GM12878 (cell line): ENCODE measurements at regions not wholly inside any gene's neighbourhood (a gene's known extent, or its start where the extent isn't known, plus 50 kb on each side); places are given as distances from the start of the nearest gene placed in this dataset.

Experiments
- ATAC-seq: fragments of 200-7000 bp; cut with Tn5 transposase; 3 replicates; pipeline ENCODE4 v1.9.1; 2020; ENCODE audit warnings: mild to moderate bottlenecking, moderate library complexity
- BruUV-seq: library from RNA; stranded (reverse); fragments of 400-500 nt; replicated peaks from 2 replicates; lab custom pipeline; 2021; lab: Mats Ljungman, UMichigan
- CTCF ChIA-PET: fragments of 300-600 bp; sonication (Branson Sonifier 250); formaldehyde crosslinking; extraction: SDS; loops from one replicate; lab custom pipeline; 2021; ENCODE audit warnings: inconsistent platforms; lab: Yijun Ruan, JAX
- POLR2A ChIA-PET: fragments of 350-600 bp; formaldehyde crosslinking; extraction: SDS; loops from one replicate; lab custom pipeline; 2021; ENCODE audit warnings: inconsistent platforms; lab: Charles Lee
- RAD21 ChIA-PET: fragments of 300-600 bp; sonication (Branson Sonifier 250); formaldehyde crosslinking; loops from one replicate; lab custom pipeline; 2023; ENCODE audit warnings: antibody characterized with exemption; ENCODE audit not compliant: unreplicated experiment; lab: Charles Lee
- SMC1A ChIA-PET: fragments of 300-600 bp; sonication (Branson Sonifier 250); formaldehyde crosslinking; loops from one replicate; lab custom pipeline; 2023; ENCODE audit not compliant: unreplicated experiment, uncharacterized antibody; lab: Charles Lee
- DNase-seq: peaks from one replicate; pipeline ENCODE4 v3.0.0-alpha.2; 2011; ENCODE audit warnings: low read depth, low spot score
- FAIRE-seq: peaks from 3 replicates; lab custom pipeline; 2011; peaks lifted over from hg19 to GRCh38; lab: Jason Lieb, UNC
- H2AFZ ChIP-seq: 2 replicates; pipeline ENCODE4 v1.6.0; 2011; ENCODE audit warnings: low read depth, low read length, control low read depth; ENCODE audit not compliant: control insufficient read depth
- H3K27ac ChIP-seq: 2 replicates; pipeline ENCODE4 v1.5.1; 2011; ENCODE audit warnings: control low read depth; ENCODE audit not compliant: control insufficient read depth, insufficient read depth
- H3K27me3 ChIP-seq, 2 experiments: replicated peaks in 1 of 2; 2 replicates each; pipeline versions ENCODE4 v1.6.0 to v1.6.1; 2011; ENCODE audit warnings: low read length in 1 of 2; ENCODE audit not compliant: control insufficient read depth in 2 of 2, insufficient read depth in 2 of 2
- H3K36me3 ChIP-seq, 2 experiments: 2 replicates each; pipeline ENCODE4 v1.5.1; 2011; ENCODE audit warnings: low read length in 1 of 2; ENCODE audit not compliant: control insufficient read depth in 2 of 2, insufficient read depth in 2 of 2
- H3K4me1 ChIP-seq: 2 replicates; pipeline ENCODE4 v1.6.1; 2011; ENCODE audit warnings: mild to moderate bottlenecking, low read length, moderate library complexity, mixed read lengths; ENCODE audit not compliant: control insufficient read depth, insufficient read depth
- H3K4me2 ChIP-seq: 2 replicates; pipeline ENCODE4 v1.6.0; 2011; ENCODE audit warnings: control low read depth; ENCODE audit not compliant: control insufficient read depth, insufficient read depth
- H3K4me3 ChIP-seq: fragments of 200-600 bp; sonication (generic); 2 replicates; pipeline ENCODE4 v1.5.1; 2016
- H3K79me2 ChIP-seq: 2 replicates; pipeline ENCODE4 v1.6.0; 2011; ENCODE audit warnings: low read length; ENCODE audit not compliant: control insufficient read depth, insufficient read depth
- H3K9ac ChIP-seq: 2 replicates; pipeline ENCODE4 v1.8.0; 2011; ENCODE audit warnings: low read length, control low read depth, mixed read lengths; ENCODE audit not compliant: control insufficient read depth, insufficient read depth
- H3K9me3 ChIP-seq: replicated peaks from 3 replicates; pipeline ENCODE4 v1.5.1; 2011; ENCODE audit warnings: mild to moderate bottlenecking, low read length; ENCODE audit not compliant: control insufficient read depth, insufficient read depth
- H4K20me1 ChIP-seq: 2 replicates; pipeline ENCODE4 v1.6.0; 2011; ENCODE audit not compliant: control insufficient read depth, insufficient read depth
- CBX3 ChIP-seq: fragments of 200-600 bp; sonication (generic); IDR thresholded peaks from 2 replicates; pipeline ENCODE4 v1.6.1; 2016; ENCODE audit warnings: low read depth, borderline replicate concordance
- CHD2 ChIP-seq: IDR thresholded peaks from 2 replicates; pipeline ENCODE4 v1.6.1; 2011; ENCODE audit warnings: low read depth, low read length, improper control_type of control experiment, borderline replicate concordance
- HDGF ChIP-seq: fragments of 450-650 bp; IDR thresholded peaks from 2 replicates; pipeline ENCODE4 v1.6.1; 2016; ENCODE audit warnings: antibody characterized with exemption
- NR2F1 ChIP-seq: fragments of 450-650 bp; conservative IDR thresholded peaks from 2 replicates; pipeline ENCODE4 v1.6.1; 2017; ENCODE audit warnings: mild to moderate bottlenecking
- PAX8 ChIP-seq: fragments of 450-650 bp; IDR thresholded peaks from 2 replicates; pipeline ENCODE4 v1.6.1; 2017; ENCODE audit warnings: mild to moderate bottlenecking, moderate library complexity
- RAD51 ChIP-seq: fragments of 450-650 bp; IDR thresholded peaks from 2 replicates; pipeline ENCODE4 v1.6.1; 2016; ENCODE audit warnings: moderate library complexity, mild to moderate bottlenecking, inconsistent platforms
- SIX5 ChIP-seq: IDR thresholded peaks from 2 replicates; pipeline ENCODE4 v1.6.1; 2011; ENCODE audit warnings: mild to moderate bottlenecking, low read depth, low read length, moderate library complexity; ENCODE audit not compliant: severe bottlenecking
- ZBTB33 ChIP-seq: fragments of 450-650 bp; IDR thresholded peaks from 2 replicates; pipeline ENCODE4 v1.6.1; 2017; ENCODE audit warnings: mild to moderate bottlenecking
- ZZZ3 ChIP-seq: IDR thresholded peaks from 2 replicates; pipeline ENCODE4 v1.6.1; 2011; ENCODE audit warnings: low read depth; ENCODE audit not compliant: control insufficient read depth, insufficient read length
- WGBS: methylation state at CpG from one replicate; pipeline ENCODE4 v1.1.6; 2016; ENCODE audit warnings: low lambda C conversion rate; ENCODE audit not compliant: insufficient replicate concordance, insufficient coverage; ENCODE audit errors: missing lambda C conversion rate; 5-methylcytosine and 5-hydroxymethylcytosine counted together
- in situ Hi-C: fragments of 300-500 bp; cut with MboI; formaldehyde crosslinking; loops from 9 replicates; pipeline ENCODE4 v1.14.3; 2018; ENCODE audit warnings: mixed read lengths
- intact Hi-C: fragments of 100-400 bp; cut with micrococcal nuclease; formaldehyde crosslinking; loops from one replicate; pipeline ENCODE4 v1.14.2; 2022; ENCODE audit not compliant: unreplicated experiment
- TF ChIP-seq, protein P1 (sequence below): fragments of 450-650 bp; IDR thresholded peaks from 2 replicates; pipeline ENCODE4 v1.6.1; 2018; ENCODE audit warnings: mild to moderate bottlenecking, low read depth, moderate library complexity; ENCODE audit not compliant: partially characterized antibody

GRCh38 chr9:88028338-88028737 is 54.0 kb upstream of the CDK20 start (continued):
- no peak for TF ChIP-seq ZBTB33
- no peak for TF ChIP-seq SIX5

DNA sequence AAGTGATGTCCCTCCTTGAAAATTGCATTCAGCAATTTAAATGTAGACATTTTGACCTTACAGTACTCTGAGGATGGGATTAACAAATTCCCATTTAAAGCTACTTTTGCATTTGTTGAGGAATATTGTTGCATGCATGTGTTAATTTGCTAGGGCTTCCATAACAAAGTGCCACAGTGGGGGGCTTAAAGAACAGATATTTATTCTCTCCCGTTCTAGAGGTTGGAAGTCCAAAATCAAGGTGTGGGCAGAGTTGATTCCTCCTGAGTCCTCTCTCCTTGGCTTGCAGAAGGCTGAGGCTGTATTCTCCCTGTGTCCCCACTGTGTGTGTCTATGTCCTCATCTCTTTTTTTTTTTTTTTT is 51.8 kb upstream of the CDK20 start:
- Histone ChIP-seq H2AFZ (no peak overlapping the region), H3K36me3 (no peaks in the 10 kb centered on the region), H4K20me1 (no peaks in the 10 kb centered on the region), H3K27me3 (no peaks in the 10 kb centered on the region), H3K9me3 (no peaks in the 10 kb centered on the region), H3K9ac (no peak overlapping the region), H3K79me2 (no peaks in the 10 kb centered on the region), H3K4me1 (no peaks in the 10 kb centered on the region), H3K27ac (no peak overlapping the region), H3K4me3 (no peak overlapping the region), H3K4me2 (no peak overlapping the region)
- ATAC-seq (no peak), DNase-seq (no peak), FAIRE-seq (no peak)
- ChIA-PET RAD21 (no interaction called here), POLR2A (no interaction called here), CTCF (no interaction called here), SMC1A (no interaction called here)
- TF ChIP-seq PAX8 (no peak), HDGF (no peak), RAD51 (no peak), NR2F1 (no peak), CHD2 (no peak), ZZZ3 (no peak), CBX3 (no peak)
- TF ChIP-seq, protein P1, sequence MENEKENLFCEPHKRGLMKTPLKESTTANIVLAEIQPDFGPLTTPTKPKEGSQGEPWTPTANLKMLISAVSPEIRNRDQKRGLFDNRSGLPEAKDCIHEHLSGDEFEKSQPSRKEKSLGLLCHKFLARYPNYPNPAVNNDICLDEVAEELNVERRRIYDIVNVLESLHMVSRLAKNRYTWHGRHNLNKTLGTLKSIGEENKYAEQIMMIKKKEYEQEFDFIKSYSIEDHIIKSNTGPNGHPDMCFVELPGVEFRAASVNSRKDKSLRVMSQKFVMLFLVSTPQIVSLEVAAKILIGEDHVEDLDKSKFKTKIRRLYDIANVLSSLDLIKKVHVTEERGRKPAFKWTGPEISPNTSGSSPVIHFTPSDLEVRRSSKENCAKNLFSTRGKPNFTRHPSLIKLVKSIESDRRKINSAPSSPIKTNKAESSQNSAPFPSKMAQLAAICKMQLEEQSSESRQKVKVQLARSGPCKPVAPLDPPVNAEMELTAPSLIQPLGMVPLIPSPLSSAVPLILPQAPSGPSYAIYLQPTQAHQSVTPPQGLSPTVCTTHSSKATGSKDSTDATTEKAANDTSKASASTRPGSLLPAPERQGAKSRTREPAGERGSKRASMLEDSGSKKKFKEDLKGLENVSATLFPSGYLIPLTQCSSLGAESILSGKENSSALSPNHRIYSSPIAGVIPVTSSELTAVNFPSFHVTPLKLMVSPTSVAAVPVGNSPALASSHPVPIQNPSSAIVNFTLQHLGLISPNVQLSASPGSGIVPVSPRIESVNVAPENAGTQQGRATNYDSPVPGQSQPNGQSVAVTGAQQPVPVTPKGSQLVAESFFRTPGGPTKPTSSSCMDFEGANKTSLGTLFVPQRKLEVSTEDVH = no peak
- in situ Hi-C loops = no loop called here
- intact Hi-C loops = no loop called here
- BruUV-seq = no TSS peak
- WGBS = 0% methylated on average over 1 of the region's 1 CpG
